Neural cell (in vitro differentiated cells): ENCODE measurements at regions not wholly inside any gene's neighbourhood (a gene's known extent, or its start where the extent isn't known, plus 50 kb on each side); places are given as distances from the start of the nearest gene placed in this dataset.

Experiments
- H2AFZ ChIP-seq: fragments of 200-600, 300-800 bp; sonication (generic), shearing (Covaris generic); 2 replicates; pipeline ENCODE4 v1.6.0; 2014; ENCODE audit warnings: low read depth, mild to moderate bottlenecking, antibody characterized with exemption, low read length, moderate library complexity
- H3F3A ChIP-seq: fragments of 200-600 bp; shearing (Covaris generic); 2 replicates; pipeline ENCODE4 v1.6.1; 2016; ENCODE audit warnings: mild to moderate bottlenecking, moderate library complexity, mixed read lengths, antibody characterized with exemption, low read length; ENCODE audit not compliant: insufficient read depth, poor library complexity, severe bottlenecking
- H3K27ac ChIP-seq: fragments of 200-600, 300-800 bp; sonication (generic), shearing (Covaris generic); 2 replicates; pipeline ENCODE4 v1.5.1; 2014; ENCODE audit warnings: mild to moderate bottlenecking, low read length, moderate library complexity
- H3K27me3 ChIP-seq: fragments of 300-800, 200-600 bp; sonication (generic), shearing (Covaris generic); 2 replicates; pipeline ENCODE4 v1.6.0; 2014; ENCODE audit warnings: mild to moderate bottlenecking, low read depth, low read length, moderate library complexity; ENCODE audit not compliant: insufficient read depth
- H3K36me3 ChIP-seq: fragments of 300-800, 200-600 bp; sonication (generic), shearing (Covaris generic); 2 replicates; pipeline ENCODE4 v1.5.1; 2014; ENCODE audit warnings: mild to moderate bottlenecking, antibody characterized with exemption, low read length, moderate library complexity; ENCODE audit not compliant: insufficient read depth
- H3K4me2 ChIP-seq: fragments of 300-800, 200-600 bp; sonication (generic), shearing (Covaris generic); 2 replicates; pipeline ENCODE4 v1.6.0; 2014; ENCODE audit warnings: mild to moderate bottlenecking, low read length
- H3K4me3 ChIP-seq: fragments of 300-800, 200-600 bp; sonication (generic), shearing (Covaris generic); 2 replicates; pipeline ENCODE4 v1.5.1; 2014; ENCODE audit warnings: mild to moderate bottlenecking, low read length, moderate library complexity
- H3K79me2 ChIP-seq: fragments of 200-600 bp; shearing (Covaris generic); replicated peaks from 2 replicates; pipeline ENCODE4 v1.6.0; 2014; ENCODE audit warnings: mild to moderate bottlenecking, low read length, moderate library complexity; ENCODE audit not compliant: insufficient read depth
- H3K9ac ChIP-seq: fragments of 300-800, 200-600 bp; sonication (generic), shearing (Covaris generic); 2 replicates; pipeline ENCODE4 v1.6.1; 2016; ENCODE audit warnings: mild to moderate bottlenecking, low read length, mixed read lengths
- H3K9me2 ChIP-seq: fragments of 200-600 bp; shearing (Covaris generic); 2 replicates; pipeline ENCODE4 v1.6.1; 2016; ENCODE audit warnings: mild to moderate bottlenecking, low read length, mixed read lengths; ENCODE audit not compliant: insufficient read depth
- H3K9me3 ChIP-seq: fragments of 200-600, 300-800 bp; sonication (generic), shearing (Covaris generic); 2 replicates; pipeline ENCODE4 v1.6.1; 2016; ENCODE audit warnings: mild to moderate bottlenecking, mixed run types, low read length, moderate library complexity, mixed read lengths
- H4K20me1 ChIP-seq: fragments of 200-600 bp; shearing (Covaris generic); 2 replicates; pipeline ENCODE4 v1.6.1; 2016; ENCODE audit warnings: mild to moderate bottlenecking, mixed run types; ENCODE audit not compliant: insufficient read depth
- CTCF ChIP-seq: fragments of 450-650 bp; IDR thresholded peaks from 2 replicates; pipeline ENCODE4 v1.5.1; 2014; ENCODE audit warnings: antibody characterized with exemption, mild to moderate bottlenecking, moderate library complexity; ENCODE audit not compliant: poor library complexity, severe bottlenecking
- EP300 ChIP-seq: fragments of 450-650 bp; conservative IDR thresholded peaks from 2 replicates; pipeline ENCODE4 v1.6.1; 2014; ENCODE audit warnings: antibody characterized with exemption, mild to moderate bottlenecking, moderate library complexity; ENCODE audit not compliant: poor library complexity, severe bottlenecking
- EZH2 ChIP-seq: fragments of 200-600, 300-800 bp; shearing (Covaris generic), sonication (generic); IDR thresholded peaks from 2 replicates; pipeline ENCODE4 v1.6.1; 2014; ENCODE audit warnings: antibody characterized with exemption, low read length, borderline replicate concordance, mild to moderate bottlenecking; ENCODE audit not compliant: insufficient read depth, poor library complexity, severe bottlenecking
- MXI1 ChIP-seq: fragments of 450-650 bp; conservative IDR thresholded peaks from 2 replicates; pipeline ENCODE4 v1.6.1; 2014; ENCODE audit warnings: antibody characterized with exemption, mild to moderate bottlenecking; ENCODE audit not compliant: poor library complexity, severe bottlenecking
- POLR2AphosphoS5 ChIP-seq: IDR thresholded peaks from 2 replicates; pipeline ENCODE4 v1.6.1; 2012
- RAD21 ChIP-seq: fragments of 450-650 bp; conservative IDR thresholded peaks from 2 replicates; pipeline ENCODE4 v1.6.1; 2014; ENCODE audit warnings: antibody characterized with exemption, mild to moderate bottlenecking, moderate library complexity
- REST ChIP-seq: IDR thresholded peaks from 2 replicates; pipeline ENCODE4 v1.6.1; 2012; ENCODE audit warnings: borderline replicate concordance
- SMC3 ChIP-seq: fragments of 450-650 bp; conservative IDR thresholded peaks from 2 replicates; pipeline ENCODE4 v1.6.1; 2014; ENCODE audit warnings: antibody characterized with exemption, mild to moderate bottlenecking, moderate library complexity; ENCODE audit not compliant: poor library complexity
- TAF1 ChIP-seq: IDR thresholded peaks from 2 replicates; pipeline ENCODE4 v1.6.1; 2012; ENCODE audit warnings: low read depth

GRCh38 chr5:93810780-93811179 lies 69.4 kb upstream of the POU5F2 start:
- Histone ChIP-seq H3K4me3 (no peak overlapping the region), H3K9me3 (peaks cover 6% of the 10 kb centered on the region), H4K20me1 (no peaks in the 10 kb centered on the region), H3K9ac (no peak overlapping the region), H2AFZ (no peak overlapping the region), H3K9me2 (no peaks in the 10 kb centered on the region), H3K27ac (no peak overlapping the region), H3K4me2 (no peak overlapping the region), H3K27me3 (no peaks in the 10 kb centered on the region), H3F3A (no peaks in the 10 kb centered on the region), H3K79me2 (no peaks in the 10 kb centered on the region), H3K36me3 (no peaks in the 10 kb centered on the region)
- no peak for TF ChIP-seq SMC3
- no peak for TF ChIP-seq MXI1
- TF ChIP-seq TAF1: no peak
- TF ChIP-seq POLR2AphosphoS5: no peak
- TF ChIP-seq EP300: no peak
- TF ChIP-seq CTCF: no peak
- no peak for TF ChIP-seq EZH2
- no peak for TF ChIP-seq RAD21
- TF ChIP-seq REST: no peak

GRCh38 chr5:93809430-93809829 lies 68.0 kb upstream of the POU5F2 start:
- no peak for TF ChIP-seq POLR2AphosphoS5
- Histone ChIP-seq H3K9me3 (peaks cover 6% of the 10 kb centered on the region), H4K20me1 (no peaks in the 10 kb centered on the region), H3K79me2 (no peaks in the 10 kb centered on the region), H2AFZ (no peak overlapping the region), H3K36me3 (no peaks in the 10 kb centered on the region), H3K27me3 (no peaks in the 10 kb centered on the region), H3K4me3 (no peak overlapping the region), H3K9ac (no peak overlapping the region), H3F3A (no peaks in the 10 kb centered on the region), H3K4me2 (no peak overlapping the region), H3K27ac (no peak overlapping the region), H3K9me2 (no peaks in the 10 kb centered on the region)

- H3K9ac ChIP-seq: no peak overlapping the region
- H3K4me3 ChIP-seq: no peak overlapping the region
- no peaks in the 10 kb centered on the region for H3K9me3 ChIP-seq
- no peak for TF ChIP-seq EP300
- TF ChIP-seq RAD21: no peak
- TF ChIP-seq MXI1: no peak
- no peak for TF ChIP-seq POLR2AphosphoS5
- TF ChIP-seq CTCF: no peak
- no peak for TF ChIP-seq EZH2
- no peak for TF ChIP-seq TAF1
- TF ChIP-seq SMC3: no peak
- H3K79me2 ChIP-seq: no peaks in the 10 kb centered on the region
- H3K4me2 ChIP-seq: no peak overlapping the region
- no peak overlapping the region for H2AFZ ChIP-seq
- H3K27me3 ChIP-seq: peaks cover 1% of the 10 kb centered on the region
- no peak overlapping the region for H3K27ac ChIP-seq
- H3K36me3 ChIP-seq: no peaks in the 10 kb centered on the region
- no peaks in the 10 kb centered on the region for H3K9me2 ChIP-seq
- H3F3A ChIP-seq: no peaks in the 10 kb centered on the region
- no peaks in the 10 kb centered on the region for H4K20me1 ChIP-seq
Observed at GRCh38 chr5:93807846-93808245, 66.4 kb upstream of the POU5F2 start.
